HG02759 (cell line): ENCODE measurements at regions not wholly inside any gene's neighbourhood (a gene's known extent, or its start where the extent isn't known, plus 50 kb on each side); places are given as distances from the start of the nearest gene placed in this dataset.
"Not testable (repeated sequence)": the region's sequence is repeated elsewhere in the genome, so short reads cannot be mapped to it uniquely, and the experiment has no call there.

Experiments used
- ATAC-seq: cut with Tn5 transposase; IDR thresholded peaks from one replicate; pipeline ENCODE4 v1.9.1; 2021; ENCODE audit warnings: mild to moderate bottlenecking, moderate library complexity; ENCODE audit not compliant: unreplicated experiment

DNA sequence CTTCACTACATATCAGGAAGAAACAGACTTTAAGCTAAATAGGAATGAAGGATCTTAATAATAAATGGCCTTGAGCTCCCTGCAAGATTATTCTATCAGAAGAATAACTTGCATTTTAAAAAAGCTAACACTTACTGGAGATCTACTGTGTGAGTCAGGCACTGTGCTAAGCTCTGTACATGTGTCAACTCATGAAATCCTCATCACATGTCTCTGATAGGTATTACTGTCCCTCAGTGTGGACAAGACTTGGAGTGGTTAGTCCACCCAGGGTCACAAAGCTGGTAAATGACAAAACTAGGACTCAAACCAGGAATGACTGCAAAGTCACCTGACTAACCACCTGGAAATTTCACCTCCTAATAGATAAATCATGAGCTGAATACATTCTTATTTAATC is 57.1 kb upstream of the KCTD7 start:
- no peak for ATAC-seq

GRCh38 chr7:66573782-66574495 is 54.7 kb upstream of the KCTD7 start:
- not testable (repeated sequence) for ATAC-seq

DNA sequence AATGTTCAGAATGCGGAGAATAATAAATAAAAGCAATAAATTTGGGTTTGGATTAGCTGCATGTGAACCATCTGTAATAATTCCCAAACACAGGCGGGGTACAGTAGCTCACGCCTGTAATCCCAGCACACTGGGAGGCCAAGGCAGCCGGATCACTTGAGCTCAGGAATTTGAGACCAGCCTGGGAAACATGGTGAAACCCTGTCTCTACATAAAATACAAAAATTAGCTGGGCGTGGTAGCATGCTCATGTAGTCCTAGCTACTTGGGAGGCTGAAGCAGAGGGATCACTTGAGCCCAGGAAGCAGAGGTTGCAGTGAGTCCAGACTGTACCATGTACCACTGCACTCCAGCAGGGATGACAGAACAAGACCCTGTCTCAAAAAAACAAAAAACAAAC is 53.9 kb upstream of the KCTD7 start:
- ATAC-seq, result not testable (repeated sequence)

DNA sequence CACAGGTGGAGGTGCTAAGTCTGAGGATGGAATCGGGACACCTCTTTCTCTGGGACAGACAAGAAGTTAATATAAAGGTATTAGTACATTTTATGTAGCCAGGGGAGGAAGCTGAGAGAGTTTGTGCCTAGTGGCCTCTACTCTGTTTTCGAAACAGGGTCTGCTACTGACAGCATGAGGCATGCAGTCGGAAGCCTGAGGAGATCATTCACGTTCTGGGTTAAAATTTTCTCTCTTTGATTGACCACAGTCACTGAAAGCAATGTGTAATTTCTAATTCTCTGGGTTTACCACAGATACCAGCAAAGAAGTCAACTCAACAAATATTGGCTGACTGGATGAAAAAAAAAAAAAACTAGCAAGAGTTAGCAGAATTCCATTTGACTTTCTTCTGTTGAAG is 53.3 kb upstream of the KCTD7 start:
- ATAC-seq, result no peak

DNA sequence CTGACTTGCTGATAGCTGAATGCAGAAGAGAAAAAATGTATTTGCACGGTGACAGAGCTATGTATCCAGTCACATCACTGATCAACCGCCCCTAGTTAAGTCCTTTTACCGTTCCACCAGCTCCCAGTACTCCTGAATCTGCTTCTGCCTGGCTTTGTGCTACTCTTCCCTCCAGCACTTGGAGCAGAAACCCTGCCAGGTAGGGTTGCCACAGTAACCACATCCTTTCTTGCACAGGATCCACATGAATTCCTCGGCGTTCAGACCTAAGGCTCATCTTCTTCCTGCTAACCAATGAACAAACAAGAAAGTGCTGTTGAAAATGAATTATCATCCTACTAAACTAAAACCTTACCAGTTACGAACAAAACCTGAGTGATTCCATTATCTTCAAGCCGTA is 52.0 kb upstream of the KCTD7 start:
- no peak for ATAC-seq
